ENCODE measurements at regions not wholly inside any gene's neighbourhood (a gene's known extent, or its start where the extent isn't known, plus 50 kb on each side); places are given as distances from the start of the nearest gene placed in this dataset.
"Not testable (repeated sequence)": the region's sequence is repeated elsewhere in the genome, so short reads cannot be mapped to it uniquely, and the experiment has no call there.

- no peak for DNase-seq
Measured at GRCh38 chr1:213474054-213474453, 423.0 kb downstream of the RPS6KC1 start.

GRCh38 chr1:213481395-213481794, 430.4 kb downstream of the RPS6KC1 start:
- DNase-seq: no peak

GRCh38 chr1:213484333-213484732, 433.3 kb downstream of the RPS6KC1 start:
- no peak for DNase-seq

GRCh38 chr1:213484758-213485157, 433.7 kb downstream of the RPS6KC1 start:
- DNase-seq: no peak

- DNase-seq: no peak
Measured at GRCh38 chr1:213486488-213486887, 435.4 kb downstream of the RPS6KC1 start.

- no peak for DNase-seq
Measured at GRCh38 chr1:213491468-213491867, 440.4 kb downstream of the RPS6KC1 start.

GRCh38 chr1:213492161-213493041, 441.4 kb downstream of the RPS6KC1 start:
- no peak for DNase-seq

GRCh38 chr1:213499444-213499843, 448.4 kb downstream of the RPS6KC1 start:
- DNase-seq: no peak

- no peak for DNase-seq
Measured at GRCh38 chr1:213507472-213508223, 456.6 kb downstream of the RPS6KC1 start.

- DNase-seq: no peak
Measured at GRCh38 chr1:213511173-213511572, 460.1 kb downstream of the RPS6KC1 start.

GRCh38 chr1:213512316-213512715, 461.3 kb downstream of the RPS6KC1 start:
- no peak for DNase-seq

GRCh38 chr1:213513006-213513405, 462.0 kb downstream of the RPS6KC1 start:
- no peak for DNase-seq

- DNase-seq: not testable (repeated sequence)
Measured at GRCh38 chr1:213514408-213515179, 463.6 kb downstream of the RPS6KC1 start.

GRCh38 chr1:213519098-213519497, 468.1 kb downstream of the RPS6KC1 start:
- no peak for DNase-seq

- DNase-seq: no peak
Measured at GRCh38 chr1:213521206-213521605, 466.6 kb upstream of the PROX1 start.

- no peak for DNase-seq
Measured at GRCh38 chr1:213523781-213524398, 463.9 kb upstream of the PROX1 start.

GRCh38 chr1:213526306-213526705, 461.5 kb upstream of the PROX1 start:
- no peak for DNase-seq

GRCh38 chr1:213530611-213531320, 457.0 kb upstream of the PROX1 start:
- DNase-seq: no peak

GRCh38 chr1:213531369-213532310, 456.1 kb upstream of the PROX1 start:
- DNase-seq: no peak

- DNase-seq: no peak
Measured at GRCh38 chr1:213533125-213533524, 454.6 kb upstream of the PROX1 start.
